PC-9 (cell line): ENCODE measurements at regions not wholly inside any gene's neighbourhood (a gene's known extent, or its start where the extent isn't known, plus 50 kb on each side); places are given as distances from the start of the nearest gene placed in this dataset.
A peak's percentile ranks its signal among the peaks of the same experiment; 100 is the strongest.

ENCODE experiments used
- BruUV-seq: library from RNA; stranded (reverse); fragments of 400-500 nt; replicated peaks from 2 replicates; lab custom pipeline; 2021; lab: Mats Ljungman, UMichigan
- CTCF ChIA-PET: fragments of 300-600 bp; sonication (Branson Sonifier 250); formaldehyde crosslinking; loops from one replicate; lab custom pipeline; 2022; ENCODE audit warnings: antibody characterized with exemption; lab: Charles Lee
- POLR2A ChIA-PET: fragments of 300-600 bp; sonication (Branson Sonifier 250); formaldehyde crosslinking; loops from one replicate; lab custom pipeline; 2022; ENCODE audit warnings: antibody characterized with exemption; ENCODE audit not compliant: unreplicated experiment; lab: Charles Lee
- DNase-seq, 2 experiments: peaks; one replicate each; pipeline versions ENCODE4 v3.0.0 to v3.0.0-alpha.2; 2015 to 2022; ENCODE audit warnings: mixed read lengths in 1 of 2
- H2AFZ ChIP-seq: fragments of 200-600 bp; sonication (generic); 2 replicates; pipeline ENCODE4 v1.8.1; 2017; ENCODE audit warnings: antibody characterized with exemption
- H3F3A ChIP-seq: fragments of 200-600 bp; sonication (generic); 2 replicates; pipeline ENCODE4 v1.8.1; 2017; ENCODE audit warnings: antibody characterized with exemption, mild to moderate bottlenecking, low read depth; ENCODE audit not compliant: insufficient read depth
- H3K27ac ChIP-seq: fragments of 200-600 bp; sonication (generic); 2 replicates; pipeline ENCODE4 v1.6.1; 2016; ENCODE audit warnings: mixed run types
- H3K27me3 ChIP-seq: fragments of 200-600 bp; sonication (generic); 2 replicates; pipeline ENCODE4 v1.6.1; 2016; ENCODE audit warnings: low read depth, mixed run types; ENCODE audit not compliant: insufficient read depth
- H3K36me3 ChIP-seq: fragments of 200-600 bp; sonication (generic); 2 replicates; pipeline ENCODE4 v1.6.1; 2016; ENCODE audit warnings: low read depth, mixed run types
- H3K4me1 ChIP-seq: fragments of 200-600 bp; sonication (generic); replicated peaks from 2 replicates; pipeline ENCODE4 v1.6.1; 2016; ENCODE audit warnings: mixed run types; ENCODE audit not compliant: insufficient read depth
- H3K4me2 ChIP-seq: fragments of 200-600 bp; sonication (generic); 2 replicates; pipeline ENCODE4 v1.6.1; 2017; ENCODE audit warnings: mixed run types
- H3K4me3 ChIP-seq: fragments of 200-600 bp; sonication (generic); 2 replicates; pipeline ENCODE4 v1.6.1; 2016; ENCODE audit warnings: mixed run types
- H3K79me2 ChIP-seq: fragments of 200-600 bp; sonication (generic); 2 replicates; pipeline ENCODE4 v1.6.1; 2017; ENCODE audit warnings: low read depth, mixed run types
- H3K9me2 ChIP-seq: fragments of 200-600 bp; sonication (generic); 2 replicates; pipeline ENCODE4 v1.8.1; 2017; ENCODE audit warnings: mild to moderate bottlenecking; ENCODE audit not compliant: insufficient read depth
- H3K9me3 ChIP-seq: fragments of 200-600 bp; sonication (generic); 2 replicates; pipeline ENCODE4 v1.8.1; 2016; ENCODE audit warnings: low read depth; ENCODE audit not compliant: insufficient read depth
- H4K20me1 ChIP-seq: fragments of 200-600 bp; sonication (generic); 2 replicates; pipeline ENCODE4 v1.8.1; 2017; ENCODE audit not compliant: insufficient read depth
- CTCF ChIP-seq: fragments of 200-600 bp; sonication (generic); conservative IDR thresholded peaks from 2 replicates; pipeline ENCODE4 v1.6.1; 2017; ENCODE audit warnings: mixed run types, antibody characterized with exemption, mild to moderate bottlenecking, moderate library complexity
- EZH2 ChIP-seq: fragments of 200-600 bp; sonication (generic); IDR thresholded peaks from 2 replicates; pipeline ENCODE4 v1.8.0; 2017; ENCODE audit warnings: antibody characterized with exemption, low read depth
- intact Hi-C: fragments of 100-400 bp; cut with micrococcal nuclease; formaldehyde crosslinking; loops from one replicate; pipeline ENCODE4 v1.10.0; 2022; ENCODE audit not compliant: unreplicated experiment

GRCh38 chr4:152050106-152050505 lies 289.3 kb upstream of the GATB start:
- Histone ChIP-seq H3F3A (peaks cover 5% of the 10 kb centered on the region; the same call in 1 of the 2 replicates), H3K27me3 (no peaks in the 10 kb centered on the region), H3K4me3 (no peak overlapping the region), H4K20me1 (no peaks in the 10 kb centered on the region), H3K79me2 (no peaks in the 10 kb centered on the region), H3K4me1 (no peaks in the 10 kb centered on the region; the same call in 1 of the 2 replicates), H3K36me3 (no peaks in the 10 kb centered on the region), H2AFZ (no peak overlapping the region), H3K4me2 (no peak overlapping the region), H3K9me2 (no peaks in the 10 kb centered on the region), H3K27ac (no peak overlapping the region), H3K9me3 (no peaks in the 10 kb centered on the region)
- BruUV-seq, result no TSS peak
- intact Hi-C loops, result no loop called here
- no peak for DNase-seq
- POLR2A ChIA-PET, result no interaction called here
- CTCF ChIA-PET, result no interaction called here
- TF ChIP-seq CTCF (no peak), EZH2 (no peak)

DNA sequence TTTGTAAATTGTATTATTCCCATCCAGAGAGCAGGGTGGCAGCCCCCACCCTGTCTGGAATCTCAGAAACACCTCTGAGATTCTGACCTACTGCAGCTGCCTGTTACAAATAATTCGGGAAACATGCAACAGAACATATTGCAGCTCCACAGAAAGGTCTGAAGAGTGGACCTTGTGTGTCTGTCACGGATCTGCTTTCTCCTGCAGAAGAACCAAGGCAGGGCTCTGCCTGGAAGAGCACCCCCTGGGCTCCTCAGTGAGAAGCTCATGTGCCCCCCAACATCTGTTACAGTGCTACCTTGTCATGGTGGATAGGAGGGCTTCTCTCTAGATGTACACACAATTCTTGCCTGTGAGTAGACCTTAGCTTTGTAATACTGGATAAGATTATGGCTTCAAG lies 286.6 kb upstream of the GATB start:
- no peaks in the 10 kb centered on the region for H3K79me2 ChIP-seq
- ChIA-PET POLR2A (no interaction called here), CTCF (no interaction called here)
- H3F3A ChIP-seq, result peaks cover 5% of the 10 kb centered on the region; the same call in 1 of the 2 replicates
- DNase-seq, result no peak
- no peak for TF ChIP-seq CTCF
- no peak for TF ChIP-seq EZH2
- no peaks in the 10 kb centered on the region; the same call in 1 of the 2 replicates for H3K4me1 ChIP-seq
- no peaks in the 10 kb centered on the region for H3K9me2 ChIP-seq
- no TSS peak for BruUV-seq
- no peak overlapping the region for H3K4me3 ChIP-seq
- H3K4me2 ChIP-seq, result no peak overlapping the region
- H3K9me3 ChIP-seq, result no peaks in the 10 kb centered on the region
- H3K27me3 ChIP-seq, result no peaks in the 10 kb centered on the region
- no peaks in the 10 kb centered on the region for H3K36me3 ChIP-seq
- H3K27ac ChIP-seq, result no peak overlapping the region
- intact Hi-C loops, result loop anchor here (5.0 kb wide), 1 partner anchor 340 kb away; no protein-coding TSS in a partner anchor
- no peaks in the 10 kb centered on the region for H4K20me1 ChIP-seq
- H2AFZ ChIP-seq, result no peak overlapping the region

DNA sequence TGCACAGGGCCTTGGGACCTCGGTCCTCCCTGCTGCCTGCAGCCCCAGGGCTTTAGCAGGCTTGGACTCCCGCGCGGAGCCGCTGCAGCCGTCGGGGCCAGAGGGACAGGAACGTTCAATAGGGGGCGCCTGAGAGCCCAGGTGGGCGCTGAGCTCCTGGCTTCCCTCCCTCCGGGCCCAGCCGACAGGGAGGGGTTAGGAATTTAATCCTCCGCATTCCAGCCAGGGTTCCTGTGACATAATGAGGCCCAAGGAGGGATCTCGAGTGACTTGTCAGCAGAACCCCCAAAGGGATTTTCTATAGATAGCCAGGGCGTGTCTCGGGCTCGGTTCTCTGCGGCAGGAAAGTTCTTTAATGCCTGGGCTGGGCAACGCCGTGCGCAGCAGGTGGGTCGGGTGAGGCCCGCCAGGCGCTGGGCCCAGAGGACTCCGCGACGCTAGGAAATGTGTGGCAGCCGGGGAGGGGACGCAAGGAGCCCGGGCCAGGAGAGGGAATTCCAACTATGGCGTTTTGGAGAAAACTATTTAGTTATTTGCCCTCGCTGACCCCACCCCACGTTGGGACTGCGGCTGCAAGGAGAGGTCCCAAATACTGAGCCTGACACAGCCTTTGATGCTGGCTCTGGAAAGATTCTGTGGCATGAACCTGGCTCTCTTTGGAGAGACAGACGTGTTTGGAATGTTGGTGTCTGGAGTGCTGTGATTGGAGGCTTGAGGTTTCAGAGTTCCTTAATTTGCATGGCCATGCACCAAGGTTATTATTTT lies 285.2 kb upstream of the GATB start:
- Histone ChIP-seq H3K4me1 (no peaks in the 10 kb centered on the region; the same call in 1 of the 2 replicates), H3K79me2 (no peaks in the 10 kb centered on the region), H3K9me2 (no peaks in the 10 kb centered on the region), H3K9me3 (no peaks in the 10 kb centered on the region), H4K20me1 (no peaks in the 10 kb centered on the region), H3K36me3 (no peaks in the 10 kb centered on the region), H3K27ac (no peak overlapping the region), H3K4me2 (peak overlapping the region; percentile 62), H3K4me3 (peak overlapping the region; percentile 21; the same call in 1 of the 2 replicates), H3K27me3 (no peaks in the 10 kb centered on the region), H2AFZ (peak overlapping the region; percentile 62; the same call in 1 of the 2 replicates), H3F3A (peaks cover 5% of the 10 kb centered on the region; the same call in 1 of the 2 replicates)
- DNase-seq, result peak; percentile 60 to 63
- intact Hi-C loops, result loop anchor here (5.0 kb wide), 1 partner anchor 341 kb away; no protein-coding TSS in a partner anchor
- no TSS peak for BruUV-seq
- no peak for TF ChIP-seq EZH2
- TF ChIP-seq CTCF, result peak; percentile 42; the same call in 1 of the 2 replicates
- ChIA-PET CTCF (interaction anchor here (0.6 kb wide), 1 partner anchor 13 kb away, joined by 8 read pairs; no protein-coding TSS in a partner anchor), POLR2A (no interaction called here)
